ENCODE measurements at regions not wholly inside any gene's neighbourhood (a gene's known extent, or its start where the extent isn't known, plus 50 kb on each side); places are given as distances from the start of the nearest gene placed in this dataset.

- DNase-seq, result no peak
These were observed 120.3 kb upstream of the SERTM1 start for GRCh38 chr13:36553491-36553890.

GRCh38 chr13:36555151-36555986 is 118.5 kb upstream of the SERTM1 start:
- DNase-seq, result no peak

- DNase-seq, result no peak
These were observed 114.4 kb upstream of the SERTM1 start for GRCh38 chr13:36559375-36559774.

GRCh38 chr13:36567485-36567884 is 106.3 kb upstream of the SERTM1 start:
- no peak for DNase-seq

GRCh38 chr13:36570489-36570888 is 103.3 kb upstream of the SERTM1 start:
- DNase-seq, result no peak

GRCh38 chr13:36571444-36571843 is 102.4 kb upstream of the SERTM1 start:
- DNase-seq, result no peak

GRCh38 chr13:36582977-36583376 is 90.8 kb upstream of the SERTM1 start:
- DNase-seq, result no peak

GRCh38 chr13:36599641-36600040 is 74.2 kb upstream of the SERTM1 start:
- no peak for DNase-seq

- no peak for DNase-seq
These were observed 72.6 kb upstream of the SERTM1 start for GRCh38 chr13:36601186-36601585.

- no peak for DNase-seq
These were observed 67.8 kb upstream of the SERTM1 start for GRCh38 chr13:36606060-36606459.

- DNase-seq, result no peak
These were observed 65.3 kb upstream of the SERTM1 start for GRCh38 chr13:36608474-36608873.

- DNase-seq, result no peak
These were observed 61.6 kb upstream of the SERTM1 start for GRCh38 chr13:36612230-36612629.

GRCh38 chr13:36616706-36617105 is 57.1 kb upstream of the SERTM1 start:
- DNase-seq, result no peak

- DNase-seq, result no peak
These were observed 54.3 kb upstream of the SERTM1 start for GRCh38 chr13:36619535-36619934.
